ENCODE measurements at regions not wholly inside any gene's neighbourhood (a gene's known extent, or its start where the extent isn't known, plus 50 kb on each side); places are given as distances from the start of the nearest gene placed in this dataset.
A peak's percentile ranks its signal among the peaks of the same experiment; 100 is the strongest.

- no peaks in the 10 kb centered on the region for H4K20me1 ChIP-seq (replicated peaks in 1 of 2; ENCODE audit: control insufficient read depth in 1 of 2, insufficient read depth in 2 of 2, low read length in 2 of 2)
- no peaks in the 10 kb centered on the region for H3K23me2 ChIP-seq (ENCODE audit: low read depth, low read length)
- H2BK5ac ChIP-seq (ENCODE audit: low read depth, low read length), result no peak overlapping the region
- POLR2A ChIA-PET (ENCODE audit: partially characterized antibody), result no interaction called here
- H3K36me3 ChIP-seq (ENCODE audit: control insufficient read depth in 2 of 4, insufficient read depth in 4 of 4, low read length in 3 of 4), result no peaks in the 10 kb centered on the region
- H3K4me1 ChIP-seq (replicated peaks in 1 of 4; ENCODE audit: control insufficient read depth in 3 of 4, insufficient read depth in 4 of 4, low read length in 3 of 4), result no peaks in the 10 kb centered on the region; a peak in 1 of 7 replicates
- DNase-seq (ENCODE audit: low read depth in 1 of 2, low spot score in 2 of 2) (no peak), FAIRE-seq (no peak)
- no peak overlapping the region for H4K8ac ChIP-seq (ENCODE audit: extremely low read depth, insufficient read depth, low read length)
- TF ChIP-seq CHD1 (IDR thresholded peaks at IDR 0.05; ENCODE audit: low read depth, low read length), result no peak
- no peak for TF ChIP-seq SAP30 (IDR thresholded peaks at IDR 0.05; ENCODE audit: insufficient read depth, insufficient replicate concordance, low read length)
- TF ChIP-seq SP4 (IDR thresholded peaks at IDR 0.05; ENCODE audit: low read length), result no peak
- TF ChIP-seq MAX (IDR thresholded peaks at IDR 0.05), result no peak
- TF ChIP-seq ZNF274 (IDR thresholded peaks at IDR 0.05; ENCODE audit: borderline replicate concordance, extremely low read depth, low read length), result no peak
- TF ChIP-seq TCF12 (IDR thresholded peaks at IDR 0.05; ENCODE audit: low read depth, low read length), result no peak
- TF ChIP-seq SRF (IDR thresholded peaks at IDR 0.05; ENCODE audit: low read depth, low read length), result no peak
- TF ChIP-seq POLR2A (IDR thresholded peaks at IDR 0.05; ENCODE audit: control extremely low read depth in 1 of 2, low read depth in 2 of 2, low read length in 2 of 2), result no peak
- TF ChIP-seq RBBP5 (IDR thresholded peaks at IDR 0.05; ENCODE audit: borderline replicate concordance, low read depth, low read length), result no peak
- TF ChIP-seq NANOG (IDR thresholded peaks at IDR 0.05; ENCODE audit: insufficient read depth, low read depth, low read length, poor library complexity, severe bottlenecking), result no peak
- TF ChIP-seq CBX8 (IDR thresholded peaks at IDR 0.05; ENCODE audit: borderline replicate concordance, low read depth, low read length), result no peak
- no peak for TF ChIP-seq EZH2 (IDR thresholded peaks at IDR 0.05; ENCODE audit: low read depth, low read length, severe bottlenecking)
- CTCF ChIA-PET (ENCODE audit: partially characterized antibody), result no interaction called here
- H2AFZ ChIP-seq (ENCODE audit: low read length), result no peak overlapping the region
- no peaks in the 10 kb centered on the region for H3K79me2 ChIP-seq (ENCODE audit: control insufficient read depth in 1 of 2, insufficient read depth in 2 of 2, low read length in 2 of 2)
- no peak overlapping the region for H2AK5ac ChIP-seq (ENCODE audit: low read depth, low read length)
- no peak overlapping the region for H4K5ac ChIP-seq (ENCODE audit: insufficient read length, low read depth, low read length)
- no peak overlapping the region for H3K56ac ChIP-seq (replicated peaks; ENCODE audit: insufficient read length, low read depth, low read length)
- H4K91ac ChIP-seq (replicated peaks; ENCODE audit: insufficient read length, low read length), result no peak overlapping the region
- H3K23ac ChIP-seq (ENCODE audit: insufficient read length), result no peak overlapping the region
- no peak overlapping the region for H3K27ac ChIP-seq (ENCODE audit: low read depth, low read length)
- no peak overlapping the region for H2BK15ac ChIP-seq (ENCODE audit: low read length)
- H3K4ac ChIP-seq (replicated peaks; ENCODE audit: insufficient read length, low read depth, low read length), result no peak overlapping the region
- H3K4me3 ChIP-seq (ENCODE audit: extremely low read depth in 1 of 4, insufficient read depth in 2 of 4, low read depth in 3 of 4, low read length in 4 of 4), result 0 out of 8 replicates have a peak overlapping the region, but pooled peaks of 1 of the 4 experiments have one; percentile 12
- H3K79me1 ChIP-seq (ENCODE audit: low read depth, low read length), result no peaks in the 10 kb centered on the region
- H3K27me3 ChIP-seq (replicated peaks in 1 of 4; ENCODE audit: control insufficient read depth in 3 of 4, extremely low read depth in 1 of 4, insufficient read depth in 3 of 4, low read length in 3 of 4), result no peaks in the 10 kb centered on the region
- no peak overlapping the region for H2BK20ac ChIP-seq (ENCODE audit: low read length)
- H3K9me3 ChIP-seq (ENCODE audit: insufficient read depth in 2 of 2, low read depth in 1 of 2, low read length in 1 of 2), result no peaks in the 10 kb centered on the region
- H2BK120ac ChIP-seq (replicated peaks; ENCODE audit: low read depth, low read length), result no peak overlapping the region
- no peak overlapping the region for H3K9ac ChIP-seq (replicated peaks in 1 of 4; ENCODE audit: extremely low read depth in 1 of 4, low read depth in 3 of 4, low read length in 3 of 4)
- H3K18ac ChIP-seq (ENCODE audit: extremely low read depth, low read length), result no peak overlapping the region
- H3K14ac ChIP-seq (ENCODE audit: insufficient read length), result no peak overlapping the region
- H2BK12ac ChIP-seq (ENCODE audit: low read depth, low read length), result no peak overlapping the region
- H3K4me2 ChIP-seq (ENCODE audit: insufficient read depth in 1 of 2, low read depth in 2 of 2, low read length in 2 of 2), result no peak overlapping the region; a peak in 1 of 4 replicates
These were observed 319.5 kb downstream of the ACTRT1 start for GRCh38 chrX:127732709-127733108.
